ENCODE measurements at regions not wholly inside any gene's neighbourhood (a gene's known extent, or its start where the extent isn't known, plus 50 kb on each side); places are given as distances from the start of the nearest gene placed in this dataset.

DNA sequence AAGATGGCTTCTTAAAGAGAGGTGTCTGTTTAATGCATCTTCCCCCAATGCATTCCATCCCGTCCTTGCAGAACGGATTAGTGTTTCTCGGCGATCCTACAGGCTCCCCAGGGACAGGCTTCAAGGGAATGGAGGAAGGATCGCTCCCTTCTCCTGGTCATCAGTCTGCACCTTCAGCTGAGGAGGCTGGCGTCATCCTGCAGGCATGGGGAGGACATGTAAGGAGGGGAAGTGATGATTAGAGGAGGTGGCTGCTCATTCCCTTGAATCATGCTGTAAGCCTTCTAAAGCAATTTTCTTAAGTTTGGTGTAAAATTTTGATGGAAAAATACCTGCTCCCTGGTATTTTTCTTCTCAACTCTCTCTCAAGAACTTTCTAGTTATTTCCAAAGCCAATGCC lies 603.6 kb downstream of the NPHP4 start:
- TF ChIP-seq, protein P1, sequence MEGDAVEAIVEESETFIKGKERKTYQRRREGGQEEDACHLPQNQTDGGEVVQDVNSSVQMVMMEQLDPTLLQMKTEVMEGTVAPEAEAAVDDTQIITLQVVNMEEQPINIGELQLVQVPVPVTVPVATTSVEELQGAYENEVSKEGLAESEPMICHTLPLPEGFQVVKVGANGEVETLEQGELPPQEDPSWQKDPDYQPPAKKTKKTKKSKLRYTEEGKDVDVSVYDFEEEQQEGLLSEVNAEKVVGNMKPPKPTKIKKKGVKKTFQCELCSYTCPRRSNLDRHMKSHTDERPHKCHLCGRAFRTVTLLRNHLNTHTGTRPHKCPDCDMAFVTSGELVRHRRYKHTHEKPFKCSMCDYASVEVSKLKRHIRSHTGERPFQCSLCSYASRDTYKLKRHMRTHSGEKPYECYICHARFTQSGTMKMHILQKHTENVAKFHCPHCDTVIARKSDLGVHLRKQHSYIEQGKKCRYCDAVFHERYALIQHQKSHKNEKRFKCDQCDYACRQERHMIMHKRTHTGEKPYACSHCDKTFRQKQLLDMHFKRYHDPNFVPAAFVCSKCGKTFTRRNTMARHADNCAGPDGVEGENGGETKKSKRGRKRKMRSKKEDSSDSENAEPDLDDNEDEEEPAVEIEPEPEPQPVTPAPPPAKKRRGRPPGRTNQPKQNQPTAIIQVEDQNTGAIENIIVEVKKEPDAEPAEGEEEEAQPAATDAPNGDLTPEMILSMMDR (IDR thresholded peaks at IDR 0.05) = no peak
- no peak for TF ChIP-seq EP300 (IDR thresholded peaks at IDR 0.05; ENCODE audit: low read depth)
- no peak for TF ChIP-seq POLR2AphosphoS5 (IDR thresholded peaks at IDR 0.05)
- no peak for TF ChIP-seq POLR2A (IDR thresholded peaks at IDR 0.05)
- peaks cover 24% of the 10 kb centered on the region for H3K27me3 ChIP-seq
- in situ Hi-C loops (cut with MboI; ENCODE audit: low pct_ligation_motif_present in 1 of 4, low pct_unique_long_range_greater_than_20kb in 1 of 4, low sequenced_read_pairs in 3 of 4) (no loop called here), intact Hi-C loops (cut with DNase I; ENCODE audit: low total_unique reads) (no loop called here)
- no peaks in the 10 kb centered on the region for H3K9me3 ChIP-seq
- H3K4me3 ChIP-seq = no peak overlapping the region
- H3K27ac ChIP-seq = no peak overlapping the region
- H3K36me3 ChIP-seq = no peaks in the 10 kb centered on the region
- no peak for DNase-seq
- H3K4me1 ChIP-seq = no peaks in the 10 kb centered on the region
- WGBS, 2 donors (ENCODE audit: low coverage in 1 of 2) = 78 to 90% methylated on average over 4 to 6 of the region's 6 CpGs

GRCh38 chr1:5386371-5386770 lies 605.9 kb downstream of the NPHP4 start:
- in situ Hi-C loops (cut with MboI; ENCODE audit: low pct_ligation_motif_present in 1 of 4, low pct_unique_long_range_greater_than_20kb in 1 of 4, low sequenced_read_pairs in 3 of 4) = no loop called here
- WGBS, 2 donors (ENCODE audit: low coverage in 1 of 2) = 59% methylated on average over 3 of the region's 3 CpGs; no CpG with 5 or more reads in 1 of the 2 donors
- Histone ChIP-seq H3K4me1 (no peaks in the 10 kb centered on the region), H3K4me3 (no peak overlapping the region), H3K9me3 (no peaks in the 10 kb centered on the region), H3K27me3 (peaks cover 24% of the 10 kb centered on the region), H3K27ac (no peak overlapping the region), H3K36me3 (no peaks in the 10 kb centered on the region)
- intact Hi-C loops (cut with DNase I; ENCODE audit: low total_unique reads) = no loop called here
- TF ChIP-seq, protein P1 (IDR thresholded peaks at IDR 0.05) = no peak
- no peak for TF ChIP-seq POLR2A (IDR thresholded peaks at IDR 0.05)
- DNase-seq = no peak

DNA sequence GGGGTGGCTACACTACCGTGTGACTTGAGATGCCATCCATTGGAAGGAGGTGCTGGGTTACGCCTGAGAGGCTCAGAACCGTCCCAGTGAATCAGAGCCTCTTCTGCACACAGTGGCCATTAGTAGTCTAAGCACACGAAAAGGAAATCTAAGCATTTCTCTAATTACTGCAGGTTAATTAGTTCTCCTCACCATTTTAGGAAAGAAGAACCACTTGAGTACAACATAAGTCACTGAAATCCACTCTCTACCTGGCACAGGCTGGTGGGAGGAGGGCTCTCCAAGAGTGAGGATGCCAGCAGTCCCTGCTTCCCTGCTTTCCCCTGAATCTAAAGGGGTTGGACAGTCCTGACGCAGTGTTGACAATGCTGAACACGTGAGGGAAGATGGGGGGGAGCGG lies 606.3 kb downstream of the NPHP4 start:
- Histone ChIP-seq H3K4me3 (no peak overlapping the region), H3K4me1 (no peaks in the 10 kb centered on the region), H3K27me3 (peaks cover 24% of the 10 kb centered on the region), H3K9me3 (no peaks in the 10 kb centered on the region), H3K36me3 (no peaks in the 10 kb centered on the region), H3K27ac (no peak overlapping the region)
- in situ Hi-C loops (cut with MboI; ENCODE audit: low pct_ligation_motif_present in 1 of 4, low pct_unique_long_range_greater_than_20kb in 1 of 4, low sequenced_read_pairs in 3 of 4) (no loop called here), intact Hi-C loops (cut with DNase I; ENCODE audit: low total_unique reads) (no loop called here)
- TF ChIP-seq POLR2A (IDR thresholded peaks at IDR 0.05) = no peak
- no peak for TF ChIP-seq EP300 (IDR thresholded peaks at IDR 0.05; ENCODE audit: low read depth)
- TF ChIP-seq, protein P1 (IDR thresholded peaks at IDR 0.05) = no peak
- TF ChIP-seq POLR2AphosphoS5 (IDR thresholded peaks at IDR 0.05) = no peak
- no peak for DNase-seq
- 60 to 66% methylated on average over 1 to 7 of the region's 7 CpGs for WGBS, 2 donors (ENCODE audit: low coverage in 1 of 2)

DNA sequence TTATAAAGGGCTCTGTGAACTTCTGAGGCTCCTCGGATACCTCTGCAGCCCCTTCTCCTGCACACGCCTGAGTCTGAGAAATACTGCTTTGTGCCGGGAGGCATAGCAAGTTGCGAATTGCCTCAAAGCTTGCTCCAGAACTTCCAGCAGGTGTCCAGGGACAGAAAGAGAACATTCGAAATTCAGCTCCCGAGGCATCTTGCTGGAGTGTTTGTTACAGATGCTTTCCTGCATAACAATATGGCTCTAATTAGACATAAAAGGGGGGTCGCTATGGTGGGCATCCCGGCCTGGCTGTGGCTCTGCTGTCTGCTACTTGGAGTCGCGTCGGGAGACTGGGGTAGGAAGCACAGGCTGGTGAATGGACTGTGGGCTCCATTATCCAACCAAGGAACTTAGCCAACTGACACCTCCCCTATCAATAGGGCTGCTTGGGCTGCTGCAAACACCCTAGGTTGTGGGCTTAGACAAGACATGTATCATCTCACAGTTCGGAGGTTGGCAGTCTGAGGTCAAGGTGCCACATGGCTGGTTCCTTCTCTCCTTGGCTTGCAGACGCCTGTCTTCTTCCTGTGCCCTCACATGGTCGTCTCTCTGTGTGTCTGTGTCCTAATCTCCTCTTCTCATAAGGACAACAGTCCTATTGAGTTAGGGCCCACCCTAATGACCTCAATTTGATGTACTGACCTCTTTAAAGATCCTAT lies 607.0 kb downstream of the NPHP4 start:
- 69 to 76% methylated on average over 8 to 14 of the region's 14 CpGs for WGBS, 2 donors (ENCODE audit: low coverage in 1 of 2)
- no peak for TF ChIP-seq POLR2A (IDR thresholded peaks at IDR 0.05)
- TF ChIP-seq, protein P1 (IDR thresholded peaks at IDR 0.05) = no peak
- no peak overlapping the region for H3K27ac ChIP-seq
- intact Hi-C loops (cut with DNase I; ENCODE audit: low total_unique reads) = no loop called here
- H3K4me1 ChIP-seq = no peaks in the 10 kb centered on the region
- in situ Hi-C loops (cut with MboI; ENCODE audit: low pct_ligation_motif_present in 1 of 4, low pct_unique_long_range_greater_than_20kb in 1 of 4, low sequenced_read_pairs in 3 of 4) = no loop called here
- peaks cover 24% of the 10 kb centered on the region for H3K27me3 ChIP-seq
- H3K4me3 ChIP-seq = no peak overlapping the region
- DNase-seq = no peak
- H3K9me3 ChIP-seq = no peaks in the 10 kb centered on the region
- no peaks in the 10 kb centered on the region for H3K36me3 ChIP-seq
